Neural progenitor cell (in vitro differentiated cells): ENCODE measurements at regions not wholly inside any gene's neighbourhood (a gene's known extent, or its start where the extent isn't known, plus 50 kb on each side); places are given as distances from the start of the nearest gene placed in this dataset.
"Not testable (repeated sequence)": the region's sequence is repeated elsewhere in the genome, so short reads cannot be mapped to it uniquely, and the experiment has no call there.

Experiments
- DNase-seq: peaks from one replicate; pipeline ENCODE4 v3.0.0-alpha.2; 2016; ENCODE audit warnings: low spot score
- H2AFZ ChIP-seq: fragments of 200-600 bp; sonication (generic); replicated peaks from 2 replicates; pipeline ENCODE4 v1.6.1; 2016; ENCODE audit warnings: antibody characterized with exemption
- H3F3A ChIP-seq: fragments of 200-600 bp; sonication (generic); 2 replicates; pipeline ENCODE4 v1.6.1; 2016; ENCODE audit warnings: antibody characterized with exemption, low read depth
- H3K27ac ChIP-seq: fragments of 200-600 bp; sonication (generic); 2 replicates; pipeline ENCODE4 v1.5.1; 2016; ENCODE audit warnings: mild to moderate bottlenecking
- H3K27me3 ChIP-seq: fragments of 200-600 bp; sonication (generic); 2 replicates; pipeline ENCODE4 v1.6.1; 2016; ENCODE audit warnings: mild to moderate bottlenecking, moderate library complexity
- H3K36me3 ChIP-seq: fragments of 200-600 bp; sonication (generic); 2 replicates; pipeline ENCODE4 v1.5.1; 2016
- H3K4me1 ChIP-seq: fragments of 200-600 bp; sonication (generic); 2 replicates; pipeline ENCODE4 v1.6.1; 2016; ENCODE audit warnings: mixed run types
- H3K4me2 ChIP-seq: fragments of 200-600 bp; sonication (generic); 2 replicates; pipeline ENCODE4 v1.6.1; 2016
- H3K4me3 ChIP-seq: fragments of 200-600 bp; sonication (generic); 2 replicates; pipeline ENCODE4 v1.5.1; 2016
- H3K79me2 ChIP-seq: fragments of 200-600 bp; sonication (generic); 2 replicates; pipeline ENCODE4 v1.6.1; 2016; ENCODE audit warnings: low read depth
- H3K9ac ChIP-seq: fragments of 200-600 bp; sonication (generic); 2 replicates; pipeline ENCODE4 v1.6.1; 2016
- H3K9me3 ChIP-seq: fragments of 200-600 bp; sonication (generic); 2 replicates; pipeline ENCODE4 v1.5.1; 2016; ENCODE audit warnings: low read depth
- H4K20me1 ChIP-seq: fragments of 200-600 bp; sonication (generic); 2 replicates; pipeline ENCODE4 v1.6.1; 2016; ENCODE audit warnings: low read depth
- H3K27ac Mint-ChIP-seq: 3 replicates; pipeline ENCODE4 v1.8.0; 2021; ENCODE audit warnings: mixed read lengths
- H3K27me3 Mint-ChIP-seq: 2 replicates; pipeline ENCODE4 v1.8.0; 2022; ENCODE audit warnings: low read depth, mild to moderate bottlenecking, inconsistent platforms, moderate library complexity, mixed read lengths; ENCODE audit not compliant: insufficient read depth
- H3K36me3 Mint-ChIP-seq: 3 replicates; pipeline ENCODE4 v1.8.0; 2021; ENCODE audit warnings: mixed read lengths
- H3K4me1 Mint-ChIP-seq: 3 replicates; pipeline ENCODE4 v1.8.0; 2021; ENCODE audit warnings: mixed read lengths
- H3K4me3 Mint-ChIP-seq: 3 replicates; pipeline ENCODE4 v1.8.0; 2021; ENCODE audit warnings: mild to moderate bottlenecking, moderate library complexity, mixed read lengths
- H3K9me3 Mint-ChIP-seq: 3 replicates; pipeline ENCODE4 v1.8.0; 2020; ENCODE audit warnings: mixed read lengths
- CTCF ChIP-seq: fragments of 200-600 bp; sonication (generic); IDR thresholded peaks from 2 replicates; pipeline ENCODE4 v1.5.1; 2017; ENCODE audit warnings: antibody characterized with exemption, mild to moderate bottlenecking
- EZH2 ChIP-seq: fragments of 200-600 bp; sonication (generic); IDR thresholded peaks from 2 replicates; pipeline ENCODE4 v1.6.1; 2017; ENCODE audit warnings: antibody characterized with exemption, mild to moderate bottlenecking, moderate library complexity
- EZH2phosphoT487 ChIP-seq: fragments of 200-600 bp; sonication (generic); IDR thresholded peaks from 2 replicates; pipeline ENCODE4 v1.6.1; 2017; ENCODE audit warnings: antibody characterized with exemption

- Mint-ChIP-seq H3K27me3 (no peaks in the 10 kb centered on the region), H3K36me3 (no peaks in the 10 kb centered on the region), H3K27ac (no peak overlapping the region), H3K9me3 (peaks cover 3% of the 10 kb centered on the region), H3K4me1 (no peaks in the 10 kb centered on the region), H3K4me3 (no peak overlapping the region)
- Histone ChIP-seq H3K4me1 (no peaks in the 10 kb centered on the region), H3K36me3 (no peaks in the 10 kb centered on the region), H3K27ac (no peak overlapping the region), H4K20me1 (no peaks in the 10 kb centered on the region), H2AFZ (no peak overlapping the region), H3K79me2 (no peaks in the 10 kb centered on the region), H3K27me3 (no peaks in the 10 kb centered on the region), H3K9ac (no peak overlapping the region), H3F3A (no peaks in the 10 kb centered on the region), H3K4me2 (no peak overlapping the region), H3K4me3 (no peak overlapping the region), H3K9me3 (no peaks in the 10 kb centered on the region)
- no peak for DNase-seq
- TF ChIP-seq CTCF (no peak), EZH2phosphoT487 (no peak), EZH2 (no peak)
Observed at GRCh38 chr13:82963226-82964099, 918.8 kb downstream of the SLITRK1 start.

GRCh38 chr13:82962397-82962796 is 919.9 kb downstream of the SLITRK1 start:
- no peaks in the 10 kb centered on the region for H3K36me3 ChIP-seq
- no peak overlapping the region for H3K9ac ChIP-seq
- H3K4me3 ChIP-seq, result no peak overlapping the region
- no peak for DNase-seq
- H3K27me3 ChIP-seq, result no peaks in the 10 kb centered on the region
- Mint-ChIP-seq H3K4me3 (no peak overlapping the region), H3K27me3 (peaks cover under 1% of the 10 kb centered on the region), H3K36me3 (no peaks in the 10 kb centered on the region), H3K27ac (no peak overlapping the region), H3K4me1 (no peaks in the 10 kb centered on the region), H3K9me3 (peaks cover 3% of the 10 kb centered on the region)
- no peaks in the 10 kb centered on the region for H3K79me2 ChIP-seq
- no peaks in the 10 kb centered on the region for H3F3A ChIP-seq
- H2AFZ ChIP-seq, result no peak overlapping the region
- TF ChIP-seq CTCF, result no peak
- no peak for TF ChIP-seq EZH2phosphoT487
- TF ChIP-seq EZH2, result no peak
- no peaks in the 10 kb centered on the region for H3K9me3 ChIP-seq
- no peaks in the 10 kb centered on the region for H3K4me1 ChIP-seq
- H3K4me2 ChIP-seq, result no peak overlapping the region
- H3K27ac ChIP-seq, result no peak overlapping the region
- H4K20me1 ChIP-seq, result no peaks in the 10 kb centered on the region

- Histone ChIP-seq H3K4me1 (no peaks in the 10 kb centered on the region), H3F3A (no peaks in the 10 kb centered on the region), H3K27me3 (no peaks in the 10 kb centered on the region), H3K36me3 (no peaks in the 10 kb centered on the region), H2AFZ (no peak overlapping the region), H3K4me3 (no peak overlapping the region), H3K9me3 (no peaks in the 10 kb centered on the region), H3K9ac (no peak overlapping the region), H3K79me2 (no peaks in the 10 kb centered on the region), H3K4me2 (no peak overlapping the region), H3K27ac (no peak overlapping the region), H4K20me1 (no peaks in the 10 kb centered on the region)
- H3K9me3 Mint-ChIP-seq, result peaks cover 2% of the 10 kb centered on the region
- TF ChIP-seq EZH2phosphoT487, result no peak
- no peak for TF ChIP-seq CTCF
- TF ChIP-seq EZH2, result no peak
- H3K4me1 Mint-ChIP-seq, result no peaks in the 10 kb centered on the region
- peaks cover 2% of the 10 kb centered on the region for H3K27me3 Mint-ChIP-seq
- H3K27ac Mint-ChIP-seq, result no peak overlapping the region
- DNase-seq, result no peak
- no peaks in the 10 kb centered on the region for H3K36me3 Mint-ChIP-seq
- H3K4me3 Mint-ChIP-seq, result no peak overlapping the region
Observed at GRCh38 chr13:82961757-82962156, 920.5 kb downstream of the SLITRK1 start.

GRCh38 chr13:82952336-82952735 is 929.9 kb downstream of the SLITRK1 start:
- not testable (repeated sequence) for H3K9me3 ChIP-seq, H3K27ac ChIP-seq, H3K4me2 ChIP-seq, H3K36me3 Mint-ChIP-seq, DNase-seq, H3K4me1 Mint-ChIP-seq, H3K4me3 Mint-ChIP-seq, H3K4me1 ChIP-seq, H4K20me1 ChIP-seq, H3K4me3 ChIP-seq, H3K9ac ChIP-seq, H3K9me3 Mint-ChIP-seq, H3K27me3 ChIP-seq, H3F3A ChIP-seq, H3K36me3 ChIP-seq, H3K27ac Mint-ChIP-seq, H3K27me3 Mint-ChIP-seq, H3K79me2 ChIP-seq
- H2AFZ ChIP-seq, result peak overlapping the region; percentile 63
